HepG2 (cell line): ENCODE measurements at regions not wholly inside any gene's neighbourhood (a gene's known extent, or its start where the extent isn't known, plus 50 kb on each side); places are given as distances from the start of the nearest gene placed in this dataset.

Experiments used
- ATAC-seq: fragments of 200-7000 bp; cut with Tn5 transposase; 3 replicates; pipeline ENCODE4 v1.9.1; 2020; ENCODE audit warnings: mild to moderate bottlenecking, moderate library complexity
- BruUV-seq: library from RNA; stranded (reverse); fragments of 400-500 nt; replicated peaks from 2 replicates; lab custom pipeline; 2021; lab: Mats Ljungman, UMichigan
- CTCF ChIA-PET: fragments of 300-600 bp; formaldehyde crosslinking; extraction: SDS; loops from one replicate; lab custom pipeline; 2021; ENCODE audit warnings: low total read pairs, inconsistent platforms, low intra/inter-chr PET ratio; lab: Yijun Ruan, JAX
- POLR2A ChIA-PET: fragments of 350-600 bp; sonication (Branson Sonifier 250); formaldehyde crosslinking; loops from one replicate; lab custom pipeline; 2020; ENCODE audit warnings: antibody characterized with exemption, inconsistent platforms; lab: Yijun Ruan, JAX
- DNase-seq: peaks from one replicate; pipeline ENCODE4 v3.0.0-alpha.2; 2015; ENCODE audit warnings: low spot score
- FAIRE-seq: peaks from 3 replicates; lab custom pipeline; 2011; peaks lifted over from hg19 to GRCh38; lab: Jason Lieb, UNC
- H2AFZ ChIP-seq: one replicate; pipeline ENCODE4 v1.6.1; 2011; ENCODE audit warnings: low read length, inconsistent platforms
- H3K27ac ChIP-seq: fragments of 300-600 bp; 3 replicates; pipeline ENCODE4 v1.8.0; 2011; ENCODE audit warnings: mixed run types, mild to moderate bottlenecking, mixed read lengths, low read length, inconsistent platforms; ENCODE audit not compliant: insufficient read depth; ENCODE audit errors: extremely low read length
- H3K27me3 ChIP-seq, 2 experiments: fragments of 200-600 bp in 1 of 2; 2 replicates in 1 of 2; 3 replicates in 1 of 2; pipeline versions ENCODE4 v1.6.0 to v1.8.0; 2011; ENCODE audit warnings: low read length in 2 of 2, mild to moderate bottlenecking in 2 of 2, moderate library complexity in 2 of 2, inconsistent platforms in 1 of 2; ENCODE audit not compliant: insufficient read depth in 2 of 2, control insufficient read depth in 1 of 2
- H3K36me3 ChIP-seq, 2 experiments: fragments of 200-600 bp in 1 of 2; replicated peaks in 1 of 2; 2 replicates in 1 of 2; 3 replicates in 1 of 2; pipeline versions ENCODE4 v1.5.1 to v1.8.0; 2011; ENCODE audit warnings: low read length in 2 of 2, inconsistent platforms in 1 of 2; ENCODE audit not compliant: insufficient read depth in 2 of 2, control insufficient read depth in 1 of 2
- H3K4me1 ChIP-seq: 2 replicates; pipeline ENCODE4 v1.5.1; 2012; ENCODE audit warnings: low read length, inconsistent platforms; ENCODE audit not compliant: insufficient read depth
- H3K4me2 ChIP-seq: 2 replicates; pipeline ENCODE4 v1.6.0; 2011; ENCODE audit warnings: low read depth, low read length, inconsistent platforms
- H3K4me3 ChIP-seq, 3 experiments: fragments of 200-600 bp in 1 of 3; sonication (generic), shearing (Covaris generic) in 1 of 3; replicated peaks in 1 of 3; 2 replicates each; pipeline ENCODE4 v1.5.1; 2011 to 2016; ENCODE audit warnings: low read length in 3 of 3, inconsistent platforms in 2 of 3, low read depth in 2 of 3, mild to moderate bottlenecking in 2 of 3, control low read depth in 1 of 3, mixed read lengths in 1 of 3; ENCODE audit not compliant: insufficient read depth in 1 of 3
- H3K79me2 ChIP-seq: one replicate; pipeline ENCODE4 v1.6.1; 2011; ENCODE audit warnings: low read length, inconsistent platforms; ENCODE audit not compliant: insufficient read depth
- H3K9ac ChIP-seq: 2 replicates; pipeline ENCODE4 v1.6.0; 2011; ENCODE audit warnings: mild to moderate bottlenecking, low read depth, low read length, inconsistent platforms; ENCODE audit not compliant: insufficient read depth
- H3K9me3 ChIP-seq: 2 replicates; pipeline ENCODE4 v1.5.1; 2012; ENCODE audit warnings: mild to moderate bottlenecking, low read length
- H4K20me1 ChIP-seq: 2 replicates; pipeline ENCODE4 v1.6.0; 2011; ENCODE audit warnings: inconsistent platforms, mild to moderate bottlenecking, low read length, moderate library complexity; ENCODE audit not compliant: insufficient read depth
- ERF ChIP-seq: IDR thresholded peaks from 2 replicates; pipeline ENCODE4 v1.6.1; 2018; ENCODE audit warnings: missing biosample characterization, missing genetic modification reagents
- GATAD2A ChIP-seq: IDR thresholded peaks from 2 replicates; pipeline ENCODE4 v1.6.1; 2016
- HNRNPK ChIP-seq: fragments of 200-400 bp; formaldehyde crosslinking; IDR thresholded peaks from 2 replicates; pipeline ENCODE4 v1.6.1; 2018; ENCODE audit warnings: low read length, low read depth, moderate library complexity, mild to moderate bottlenecking; ENCODE audit not compliant: poor library complexity, severe bottlenecking
- HOXA3 ChIP-seq: sonication (generic); formaldehyde crosslinking; IDR thresholded peaks from 2 replicates; pipeline ENCODE4 v1.5.0; 2020; ENCODE audit warnings: missing genetic modification reagents
- ZFP36 ChIP-seq: fragments of 150-350 bp; IDR thresholded peaks from 2 replicates; pipeline ENCODE4 v1.6.1; 2018; ENCODE audit warnings: borderline replicate concordance, low read length, low read depth; ENCODE audit not compliant: partially characterized antibody
- ZMYM3 ChIP-seq: sonication (generic); formaldehyde crosslinking; IDR thresholded peaks from 2 replicates; pipeline ENCODE4 v1.5.1; 2020; ENCODE audit warnings: mild to moderate bottlenecking, missing genetic modification reagents
- ZNF282 ChIP-seq: fragments of 450-650 bp; IDR thresholded peaks from 2 replicates; pipeline ENCODE4 v1.6.1; 2018; ENCODE audit not compliant: partially characterized antibody
- ZNF768 ChIP-seq: sonication (generic); formaldehyde crosslinking; IDR thresholded peaks from 2 replicates; pipeline ENCODE4 v1.4.0; 2020; ENCODE audit warnings: missing genetic modification reagents
- WGBS: methylation state at CpG from one replicate; pipeline ENCODE4 v1.1.6; 2017; ENCODE audit warnings: low lambda C conversion rate; 5-methylcytosine and 5-hydroxymethylcytosine counted together
- in situ Hi-C: cut with HindIII; loops from 2 replicates; pipeline ENCODE4 v1.10.0; 2017; ENCODE audit warnings: low pct_unique_long_range_greater_than_20kb; ENCODE audit not compliant: extremely low pct_ligation_motif_present
- intact Hi-C: fragments of 100-400 bp; cut with micrococcal nuclease; formaldehyde crosslinking; loops from one replicate; pipeline ENCODE4 v1.10.0; 2022; ENCODE audit not compliant: unreplicated experiment
- TF ChIP-seq, protein P1 (sequence below): sonication (generic); formaldehyde crosslinking; IDR thresholded peaks from one replicate; pipeline ENCODE4 v1.5.1; 2020; ENCODE audit warnings: mild to moderate bottlenecking, missing genetic modification reagents; ENCODE audit errors: not compliant biosample characterization
- TF ChIP-seq, protein P2 (sequence below): sonication (generic); formaldehyde crosslinking; conservative IDR thresholded peaks from 2 replicates; pipeline ENCODE4 v1.4.0; 2020; ENCODE audit warnings: missing genetic modification reagents

GRCh38 chr3:13248640-13249039 is 171.5 kb downstream of the NUP210 start:
- Histone ChIP-seq H3K4me2 (no peak overlapping the region), H3K27me3 (no peaks in the 10 kb centered on the region), H3K9ac (no peak overlapping the region), H3K79me2 (peaks cover 15% of the 10 kb centered on the region), H3K4me3 (no peak overlapping the region), H3K27ac (no peak overlapping the region), H2AFZ (no peak overlapping the region), H3K4me1 (peaks cover 48% of the 10 kb centered on the region), H3K9me3 (no peaks in the 10 kb centered on the region), H4K20me1 (no peaks in the 10 kb centered on the region), H3K36me3 (peaks cover 0 to 6% of the 10 kb centered on the region in 2 experiments; a peak in 2 of 5 replicates)
- in situ Hi-C loops (no loop called here), intact Hi-C loops (no loop called here)
- WGBS: 94% methylated on average over 6 of the region's 6 CpGs
- FAIRE-seq (no peak), ATAC-seq (no peak), DNase-seq (no peak)
- ChIA-PET CTCF (no interaction called here), POLR2A (no interaction called here)
- no TSS peak for BruUV-seq
- TF ChIP-seq ZMYM3 (CRISPR knock-in tag) (peak; percentile 64), HNRNPK (no peak), ZNF768 (CRISPR knock-in tag) (peak; percentile 99), ZFP36 (peak; percentile 76)

- intact Hi-C loops (no loop called here), in situ Hi-C loops (no loop called here)
- Histone ChIP-seq H3K36me3 (peaks cover 3 to 32% of the 10 kb centered on the region in 2 experiments), H3K4me3 (no peak overlapping the region), H3K9ac (no peak overlapping the region), H2AFZ (no peak overlapping the region), H3K27ac (no peak overlapping the region), H3K27me3 (no peaks in the 10 kb centered on the region), H3K79me2 (peaks cover 2% of the 10 kb centered on the region), H3K4me1 (peaks cover 17% of the 10 kb centered on the region), H3K4me2 (no peak overlapping the region), H3K9me3 (no peaks in the 10 kb centered on the region), H4K20me1 (no peaks in the 10 kb centered on the region)
- peak; percentile 41 for DNase-seq
- FAIRE-seq: peak; percentile 43
- ChIA-PET CTCF (no interaction called here), POLR2A (no interaction called here)
- BruUV-seq: no TSS peak
- WGBS: 59% methylated on average over 8 of the region's 8 CpGs
- peak; percentile 37 for ATAC-seq
- TF ChIP-seq, protein P1, sequence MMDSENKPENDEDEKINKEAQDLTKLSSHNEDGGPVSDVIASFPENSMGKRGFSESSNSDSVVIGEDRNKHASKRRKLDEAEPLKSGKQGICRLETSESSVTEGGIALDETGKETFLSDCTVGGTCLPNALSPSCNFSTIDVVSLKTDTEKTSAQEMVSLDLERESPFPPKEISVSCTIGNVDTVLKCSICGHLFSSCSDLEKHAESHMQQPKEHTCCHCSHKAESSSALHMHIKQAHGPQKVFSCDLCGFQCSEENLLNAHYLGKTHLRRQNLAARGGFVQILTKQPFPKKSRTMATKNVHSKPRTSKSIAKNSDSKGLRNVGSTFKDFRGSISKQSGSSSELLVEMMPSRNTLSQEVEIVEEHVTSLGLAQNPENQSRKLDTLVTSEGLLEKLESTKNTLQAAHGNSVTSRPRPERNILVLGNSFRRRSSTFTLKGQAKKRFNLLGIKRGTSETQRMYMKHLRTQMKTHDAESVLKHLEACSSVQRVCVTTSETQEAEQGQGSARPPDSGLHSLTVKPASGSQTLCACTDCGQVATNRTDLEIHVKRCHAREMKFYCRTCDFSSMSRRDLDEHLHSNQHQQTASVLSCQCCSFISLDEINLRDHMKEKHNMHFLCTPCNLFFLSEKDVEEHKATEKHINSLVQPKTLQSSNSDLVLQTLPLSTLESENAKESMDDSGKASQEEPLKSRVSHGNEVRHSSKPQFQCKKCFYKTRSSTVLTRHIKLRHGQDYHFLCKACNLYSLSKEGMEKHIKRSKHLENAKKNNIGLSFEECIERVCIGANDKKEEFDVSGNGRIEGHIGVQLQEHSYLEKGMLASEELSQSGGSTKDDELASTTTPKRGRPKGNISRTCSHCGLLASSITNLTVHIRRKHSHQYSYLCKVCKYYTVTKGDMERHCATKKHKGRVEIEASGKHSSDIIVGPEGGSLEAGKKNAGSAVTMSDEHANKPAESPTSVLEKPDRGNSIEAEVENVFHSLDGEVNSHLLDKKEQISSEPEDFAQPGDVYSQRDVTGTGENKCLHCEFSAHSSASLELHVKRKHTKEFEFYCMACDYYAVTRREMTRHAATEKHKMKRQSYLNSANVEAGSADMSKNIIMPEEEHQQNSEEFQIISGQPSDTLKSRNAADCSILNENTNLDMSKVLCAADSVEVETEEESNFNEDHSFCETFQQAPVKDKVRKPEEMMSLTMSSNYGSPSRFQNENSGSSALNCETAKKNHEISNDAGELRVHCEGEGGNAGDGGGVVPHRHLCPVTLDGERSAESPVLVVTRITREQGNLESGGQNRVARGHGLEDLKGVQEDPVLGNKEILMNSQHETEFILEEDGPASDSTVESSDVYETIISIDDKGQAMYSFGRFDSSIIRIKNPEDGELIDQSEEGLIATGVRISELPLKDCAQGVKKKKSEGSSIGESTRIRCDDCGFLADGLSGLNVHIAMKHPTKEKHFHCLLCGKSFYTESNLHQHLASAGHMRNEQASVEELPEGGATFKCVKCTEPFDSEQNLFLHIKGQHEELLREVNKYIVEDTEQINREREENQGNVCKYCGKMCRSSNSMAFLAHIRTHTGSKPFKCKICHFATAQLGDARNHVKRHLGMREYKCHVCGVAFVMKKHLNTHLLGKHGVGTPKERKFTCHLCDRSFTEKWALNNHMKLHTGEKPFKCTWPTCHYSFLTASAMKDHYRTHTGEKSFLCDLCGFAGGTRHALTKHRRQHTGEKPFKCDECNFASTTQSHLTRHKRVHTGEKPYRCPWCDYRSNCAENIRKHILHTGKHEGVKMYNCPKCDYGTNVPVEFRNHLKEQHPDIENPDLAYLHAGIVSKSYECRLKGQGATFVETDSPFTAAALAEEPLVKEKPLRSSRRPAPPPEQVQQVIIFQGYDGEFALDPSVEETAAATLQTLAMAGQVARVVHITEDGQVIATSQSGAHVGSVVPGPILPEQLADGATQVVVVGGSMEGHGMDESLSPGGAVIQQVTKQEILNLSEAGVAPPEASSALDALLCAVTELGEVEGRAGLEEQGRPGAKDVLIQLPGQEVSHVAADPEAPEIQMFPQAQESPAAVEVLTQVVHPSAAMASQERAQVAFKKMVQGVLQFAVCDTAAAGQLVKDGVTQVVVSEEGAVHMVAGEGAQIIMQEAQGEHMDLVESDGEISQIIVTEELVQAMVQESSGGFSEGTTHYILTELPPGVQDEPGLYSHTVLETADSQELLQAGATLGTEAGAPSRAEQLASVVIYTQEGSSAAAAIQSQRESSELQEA: no peak
- TF ChIP-seq HOXA3 (CRISPR knock-in tag) (peak; percentile 35; the same call in 1 of the 2 replicates), ZNF282 (no peak), GATAD2A (peak; percentile 60), ERF (CRISPR knock-in tag) (peak; percentile 55; the same call in 1 of the 2 replicates)
- TF ChIP-seq, protein P2, sequence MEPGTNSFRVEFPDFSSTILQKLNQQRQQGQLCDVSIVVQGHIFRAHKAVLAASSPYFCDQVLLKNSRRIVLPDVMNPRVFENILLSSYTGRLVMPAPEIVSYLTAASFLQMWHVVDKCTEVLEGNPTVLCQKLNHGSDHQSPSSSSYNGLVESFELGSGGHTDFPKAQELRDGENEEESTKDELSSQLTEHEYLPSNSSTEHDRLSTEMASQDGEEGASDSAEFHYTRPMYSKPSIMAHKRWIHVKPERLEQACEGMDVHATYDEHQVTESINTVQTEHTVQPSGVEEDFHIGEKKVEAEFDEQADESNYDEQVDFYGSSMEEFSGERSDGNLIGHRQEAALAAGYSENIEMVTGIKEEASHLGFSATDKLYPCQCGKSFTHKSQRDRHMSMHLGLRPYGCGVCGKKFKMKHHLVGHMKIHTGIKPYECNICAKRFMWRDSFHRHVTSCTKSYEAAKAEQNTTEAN: no peak
Measured at GRCh38 chr3:13245615-13245978, 172.4 kb upstream of the IQSEC1 start.
